HT-29 (cell line): ENCODE measurements at regions not wholly inside any gene's neighbourhood (a gene's known extent, or its start where the extent isn't known, plus 50 kb on each side); places are given as distances from the start of the nearest gene placed in this dataset.
"Not testable (repeated sequence)": the region's sequence is repeated elsewhere in the genome, so short reads cannot be mapped to it uniquely, and the experiment has no call there.

Source experiments
- DNase-seq: peaks from one replicate; pipeline ENCODE4 v3.0.0-alpha.2; 2015; ENCODE audit warnings: low spot score

- no peak for DNase-seq
Measured at GRCh38 chr9:86577420-86578333, 223.5 kb upstream of the TUT7 start.

- no peak for DNase-seq
Measured at GRCh38 chr9:86575825-86576525, 221.8 kb upstream of the TUT7 start.

GRCh38 chr9:86575137-86575536, 220.9 kb upstream of the TUT7 start:
- DNase-seq: no peak

DNA sequence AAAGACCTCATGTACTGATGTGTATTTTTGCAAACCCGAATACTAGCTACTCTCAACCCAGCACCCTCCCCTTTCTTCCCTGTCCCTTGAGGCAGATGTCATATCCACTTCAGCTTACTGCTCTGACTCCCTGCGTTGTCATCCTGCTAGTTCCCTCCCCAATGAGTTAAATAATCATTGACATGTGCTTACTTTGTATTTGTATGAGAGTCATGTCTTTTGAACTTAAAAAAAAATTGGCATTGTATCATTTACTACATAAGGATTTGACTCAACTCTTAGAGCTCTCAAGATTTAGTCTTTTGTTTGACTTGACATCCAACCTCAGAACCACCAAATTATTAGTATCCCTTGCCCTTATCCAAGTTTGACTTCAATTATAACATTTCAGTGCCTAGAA, 219.7 kb upstream of the TUT7 start:
- no peak for DNase-seq

- DNase-seq: no peak
Measured at GRCh38 chr9:86572904-86573303, 218.7 kb upstream of the TUT7 start.

- DNase-seq: not testable (repeated sequence)
Measured at GRCh38 chr9:86565603-86566002, 211.4 kb upstream of the TUT7 start.

DNA sequence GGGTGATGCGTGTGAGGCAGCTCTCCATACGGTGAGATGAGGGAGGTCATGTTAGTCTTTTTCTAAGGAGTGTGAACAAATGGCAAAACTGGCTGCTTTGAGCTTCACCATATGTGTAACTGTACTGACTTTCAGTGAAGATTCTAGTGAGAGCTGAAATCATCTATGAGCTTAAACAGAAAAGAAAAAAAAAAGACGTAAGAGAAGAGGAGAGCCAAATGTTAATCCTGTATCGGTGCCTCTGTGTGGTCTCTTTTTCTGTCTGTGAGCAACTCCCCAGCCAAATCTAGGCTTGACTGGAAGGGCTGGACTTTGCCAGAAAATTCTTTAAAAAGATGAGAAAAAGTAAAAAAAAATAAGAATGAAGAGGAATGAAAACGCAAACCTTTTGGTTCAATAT, 209.7 kb upstream of the TUT7 start:
- DNase-seq: peak; percentile 3

- DNase-seq: peak; percentile 32
Measured at GRCh38 chr9:86563350-86563749, 209.1 kb upstream of the TUT7 start.

- no peak for DNase-seq
Measured at GRCh38 chr9:86562691-86563090, 208.5 kb upstream of the TUT7 start.

- DNase-seq: no peak
Measured at GRCh38 chr9:86557918-86558317, 203.7 kb upstream of the TUT7 start.

- DNase-seq: no peak
Measured at GRCh38 chr9:86557063-86557766, 203.0 kb upstream of the TUT7 start.

DNA sequence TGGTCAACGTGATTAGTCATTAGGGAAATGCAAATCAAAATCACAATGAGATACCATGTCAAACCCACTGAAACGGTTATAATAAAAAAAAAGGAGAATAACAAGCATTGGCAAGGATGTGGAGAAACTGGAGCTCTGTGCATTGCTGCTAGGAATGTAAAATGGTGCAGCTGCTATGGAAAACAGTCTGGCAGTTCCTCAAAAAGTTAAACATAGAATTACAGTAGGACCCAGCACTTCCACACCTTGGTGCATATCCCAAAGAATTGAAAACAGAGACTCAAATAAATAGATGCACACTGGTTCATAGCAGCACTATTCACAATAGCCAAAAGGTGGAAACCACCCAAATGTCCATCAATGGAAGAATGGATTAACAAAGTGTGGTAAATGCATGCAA, 201.5 kb upstream of the TUT7 start:
- no peak for DNase-seq

DNA sequence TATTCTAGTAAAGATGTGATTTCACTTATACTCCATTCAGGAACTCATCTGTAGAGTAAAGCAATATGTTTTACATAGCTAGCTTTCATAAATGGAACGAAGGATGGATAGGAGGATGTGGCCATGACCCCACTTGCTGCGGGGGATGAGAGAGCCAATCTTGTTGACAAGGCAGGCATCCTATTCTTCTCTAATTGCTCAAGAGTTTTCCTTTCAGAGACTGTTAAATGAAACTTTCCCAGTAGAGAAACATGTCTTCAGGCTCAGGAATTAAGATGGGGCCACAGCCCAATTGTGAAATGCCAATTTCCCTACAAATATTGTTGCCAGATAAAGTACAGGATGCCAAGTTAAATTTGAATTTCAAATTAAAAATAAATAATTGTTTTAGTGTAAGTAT, 196.2 kb upstream of the TUT7 start:
- DNase-seq: no peak

- DNase-seq: no peak
Measured at GRCh38 chr9:86549920-86550319, 195.7 kb upstream of the TUT7 start.

GRCh38 chr9:86549401-86549811, 195.2 kb upstream of the TUT7 start:
- no peak for DNase-seq

DNA sequence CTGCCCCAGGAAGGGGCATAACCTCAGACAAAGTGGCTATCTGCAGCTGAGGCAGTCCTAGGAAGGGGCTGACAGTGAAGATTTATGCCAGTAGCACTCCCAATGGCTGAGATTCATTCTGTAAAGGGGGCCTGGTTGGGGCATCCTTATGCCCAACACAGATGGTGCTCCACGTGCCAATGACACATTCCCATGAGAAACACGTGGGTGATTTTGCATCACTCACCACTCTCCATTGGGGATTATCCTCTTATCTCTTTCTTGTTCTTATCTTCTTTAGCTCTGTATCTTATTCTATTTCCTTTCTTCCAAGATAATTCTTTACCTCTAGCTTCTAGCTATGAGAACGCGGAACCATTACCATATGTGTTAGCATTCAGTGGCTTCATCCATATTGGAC, 194.0 kb upstream of the TUT7 start:
- DNase-seq: no peak

DNA sequence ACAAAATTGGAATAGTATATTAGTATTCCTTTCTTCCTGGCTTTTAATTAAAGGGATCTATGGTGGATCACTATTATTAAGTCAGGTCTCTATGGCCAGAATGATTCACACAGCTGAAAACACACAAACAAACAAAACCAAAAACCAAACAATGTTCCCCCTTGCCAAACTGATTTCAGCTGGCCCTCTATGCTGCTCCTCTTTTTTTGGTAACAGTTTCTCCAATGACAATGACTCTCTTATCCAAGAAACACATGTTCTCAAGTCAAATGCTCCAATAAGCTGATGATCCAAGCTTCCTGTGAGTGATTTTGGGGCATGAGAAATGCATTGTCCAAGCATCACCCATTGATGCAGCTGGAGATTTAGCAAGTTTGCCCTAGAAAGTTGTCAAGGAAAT, 193.4 kb upstream of the TUT7 start:
- DNase-seq: no peak

- DNase-seq: no peak
Measured at GRCh38 chr9:86546712-86547111, 192.5 kb upstream of the TUT7 start.

DNA sequence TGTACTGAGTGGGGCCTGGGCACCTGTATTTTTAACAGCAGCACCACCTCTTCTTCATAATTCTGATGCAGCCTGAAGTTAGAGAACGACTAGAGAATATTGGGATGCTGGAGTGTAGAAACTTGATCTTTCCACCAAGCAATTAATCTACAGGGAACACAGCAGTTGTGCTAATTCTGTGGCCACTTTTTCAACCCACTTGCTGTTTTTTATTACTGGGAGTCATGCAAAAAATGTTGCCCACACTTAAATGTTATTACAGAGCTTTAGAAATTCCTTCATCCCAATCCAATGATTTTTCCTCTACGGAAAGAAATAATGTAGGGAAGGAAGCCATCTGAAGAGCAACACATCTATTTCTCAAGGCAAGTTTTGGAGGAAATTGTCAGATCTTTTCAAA, 190.9 kb upstream of the TUT7 start:
- no peak for DNase-seq

DNA sequence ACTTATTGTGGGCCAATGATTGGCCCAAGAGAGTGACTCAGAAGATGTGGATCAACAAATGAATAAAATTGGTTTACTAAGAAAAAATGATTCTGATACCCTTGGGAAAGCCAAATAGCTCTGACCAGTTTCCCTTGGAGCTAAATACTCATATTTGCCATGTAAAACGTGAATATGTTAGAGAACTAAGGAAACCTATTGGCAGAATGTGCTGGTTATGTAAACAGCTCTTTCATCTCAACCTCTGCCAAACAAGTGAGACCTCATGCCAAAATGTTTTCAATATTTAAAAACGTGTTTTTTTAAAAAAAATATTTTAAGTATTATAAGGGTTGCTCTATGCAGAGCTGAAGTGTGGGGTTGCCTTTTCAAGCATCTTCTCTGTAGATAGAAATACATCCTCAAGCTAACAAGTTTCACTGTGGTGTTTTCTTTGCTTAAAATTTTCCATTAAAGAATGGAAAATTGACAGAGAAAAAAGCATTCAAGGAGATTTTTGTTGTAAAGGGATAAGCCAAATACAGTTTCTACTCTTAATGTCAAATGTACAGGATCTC, 186.9 kb upstream of the TUT7 start:
- DNase-seq: no peak

DNA sequence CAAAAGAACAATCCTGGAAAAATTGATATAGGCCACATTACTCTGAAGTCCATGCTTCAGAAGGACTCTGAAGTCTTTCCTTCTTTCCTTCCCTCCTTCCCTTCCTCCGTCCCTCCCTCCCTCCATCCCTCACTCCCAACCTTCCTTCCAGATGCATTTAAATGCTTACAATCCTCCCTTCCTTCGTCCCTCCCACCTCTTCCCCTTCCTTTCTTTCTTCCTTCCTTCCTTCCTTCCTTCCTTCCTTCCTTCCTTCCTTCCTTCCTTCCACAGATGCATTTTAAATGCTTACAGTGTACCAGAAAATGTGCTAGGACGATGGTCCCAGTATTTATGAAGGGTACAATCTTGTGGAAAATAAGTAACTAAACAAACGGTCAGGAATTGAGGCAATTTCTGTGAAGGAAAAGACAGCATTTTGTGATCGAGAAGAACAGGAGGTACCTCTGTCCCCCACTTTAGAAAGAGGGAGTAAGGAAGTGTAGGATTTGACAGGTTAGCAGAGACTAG, 181.3 kb upstream of the TUT7 start:
- DNase-seq: no peak
